Superior temporal gyrus (tissue), 1 donor: ENCODE measurements at regions not wholly inside any gene's neighbourhood (a gene's known extent, or its start where the extent isn't known, plus 50 kb on each side); places are given as distances from the start of the nearest gene placed in this dataset.
"Not testable (repeated sequence)": the region's sequence is repeated elsewhere in the genome, so short reads cannot be mapped to it uniquely, and the experiment has no call there.

Experiments used
- DNase-seq: peaks from one replicate; pipeline ENCODE4 v3.0.0-alpha.2; 2016; ENCODE audit errors: extremely low spot score

DNA sequence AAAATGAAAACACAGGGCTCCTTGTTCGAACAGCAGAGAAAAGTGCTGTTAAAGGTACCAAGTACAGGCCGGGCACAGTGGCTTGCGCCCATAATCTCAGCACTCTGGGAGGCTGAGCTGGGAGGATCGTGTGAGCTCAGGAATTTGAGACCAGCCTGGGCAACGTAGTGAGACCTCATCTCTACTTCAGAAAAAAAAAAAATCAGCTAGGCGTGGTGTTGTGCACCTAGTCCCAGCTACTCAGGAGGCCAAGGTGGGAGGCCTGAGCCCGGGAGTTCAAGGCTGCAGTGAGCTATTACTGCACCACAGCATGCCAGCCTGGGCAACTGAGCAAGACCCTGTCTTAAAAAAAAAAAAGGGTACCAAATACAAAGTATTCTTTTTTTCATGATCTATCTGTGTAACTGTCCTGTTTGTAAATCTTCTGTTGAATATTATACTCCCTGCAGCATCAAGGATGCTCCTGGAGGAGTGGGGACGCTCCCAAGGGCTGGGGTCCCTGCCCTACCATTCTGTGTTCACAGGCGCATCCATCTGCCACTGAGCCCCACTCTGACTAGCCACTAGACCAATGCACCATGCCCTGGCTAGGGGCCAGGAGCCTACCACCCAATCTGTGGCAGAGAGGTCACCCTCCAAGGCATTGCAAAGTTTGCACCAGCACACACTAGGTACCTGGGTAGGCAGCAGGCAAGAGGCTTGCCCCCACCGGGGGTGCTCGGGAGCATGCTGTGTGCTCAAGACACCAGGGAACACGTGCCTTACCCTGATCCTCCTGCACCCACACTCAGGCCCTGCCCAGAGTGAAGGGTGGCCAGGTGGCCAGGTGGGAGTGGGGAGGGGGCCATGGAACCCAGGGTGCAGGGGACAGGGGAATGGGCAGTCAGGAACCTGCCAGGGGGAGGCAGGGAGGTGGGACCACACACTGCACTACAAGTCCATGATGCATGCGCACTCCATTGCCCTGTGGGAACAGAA, 67.3 kb upstream of the KMT2C start:
- DNase-seq = no peak

DNA sequence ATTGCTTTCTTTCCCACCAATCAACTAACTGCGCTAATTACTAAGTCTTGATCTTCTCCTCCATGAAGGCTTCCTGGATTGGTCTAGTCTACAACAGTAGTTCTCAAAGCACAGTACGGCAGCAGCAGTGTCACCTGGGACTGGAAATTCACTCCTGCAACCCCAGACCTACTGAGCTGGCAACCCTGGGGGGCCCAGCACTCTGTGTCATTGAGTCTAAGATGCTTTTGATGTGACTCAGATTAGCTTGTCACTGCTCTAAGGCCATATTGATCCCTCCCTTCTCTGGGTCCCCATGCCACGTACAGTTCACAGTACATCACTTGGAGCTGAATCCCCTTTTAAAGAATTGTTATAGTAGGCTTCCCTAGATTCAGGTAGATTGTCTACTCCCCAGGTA, 65.7 kb upstream of the KMT2C start:
- no peak for DNase-seq

DNA sequence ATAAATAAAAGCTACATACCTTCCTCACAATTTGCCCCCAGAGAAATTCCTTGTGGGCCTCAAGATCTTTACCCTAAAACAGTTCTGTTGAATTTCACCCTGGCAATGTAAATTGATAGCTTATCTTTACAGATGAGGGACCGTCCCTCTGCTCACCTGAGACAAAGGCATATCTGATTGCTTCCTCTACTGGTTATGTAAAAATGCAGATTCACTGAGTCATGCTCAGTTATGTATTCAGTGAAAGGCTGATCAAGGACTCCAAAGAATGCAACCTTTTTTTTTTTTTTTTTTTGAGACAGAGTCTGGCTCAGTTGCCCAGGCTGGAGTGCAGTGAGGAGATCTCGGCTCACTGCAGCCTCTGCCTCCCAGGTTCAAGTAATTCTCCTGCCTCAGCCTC, 64.2 kb upstream of the KMT2C start:
- DNase-seq = not testable (repeated sequence)

DNA sequence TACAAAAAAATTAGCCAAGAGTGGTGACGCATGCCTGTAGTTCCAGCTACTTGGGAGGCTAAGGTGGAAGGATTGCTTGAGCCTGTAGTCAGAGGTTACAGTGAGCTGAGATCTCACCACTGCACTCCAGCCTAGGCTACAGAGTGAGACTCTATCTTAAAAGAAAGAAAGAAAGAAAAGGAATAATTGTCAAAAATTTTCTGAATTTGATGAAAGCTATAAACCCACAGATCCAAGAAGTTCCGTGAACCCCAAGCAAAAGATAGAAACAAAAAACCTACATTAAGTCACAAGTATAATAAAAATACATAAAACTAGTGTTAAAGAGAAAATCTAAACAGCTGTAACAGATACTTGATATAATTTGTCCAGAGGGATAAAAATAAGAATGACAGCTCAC, 60.1 kb upstream of the KMT2C start:
- DNase-seq = no peak

DNA sequence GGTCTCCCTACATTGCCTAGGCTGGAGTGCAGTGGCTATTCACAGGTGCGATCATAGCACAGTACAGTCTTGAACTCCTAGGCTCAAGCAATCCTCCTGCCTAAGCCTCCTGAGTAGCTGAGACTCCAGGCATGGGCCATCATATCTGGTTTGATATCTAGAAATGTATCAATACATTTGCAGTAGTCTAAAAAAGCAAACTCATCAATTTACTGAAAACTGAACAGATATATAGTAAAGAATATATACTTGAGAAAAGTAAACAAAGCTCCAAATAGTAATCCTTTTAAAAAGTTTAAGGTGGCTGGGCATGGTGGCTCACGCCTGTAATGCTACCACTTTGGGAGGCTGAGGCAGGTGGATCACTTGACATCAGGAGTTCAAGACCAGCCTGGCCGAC, 57.1 kb upstream of the KMT2C start:
- DNase-seq = no peak

DNA sequence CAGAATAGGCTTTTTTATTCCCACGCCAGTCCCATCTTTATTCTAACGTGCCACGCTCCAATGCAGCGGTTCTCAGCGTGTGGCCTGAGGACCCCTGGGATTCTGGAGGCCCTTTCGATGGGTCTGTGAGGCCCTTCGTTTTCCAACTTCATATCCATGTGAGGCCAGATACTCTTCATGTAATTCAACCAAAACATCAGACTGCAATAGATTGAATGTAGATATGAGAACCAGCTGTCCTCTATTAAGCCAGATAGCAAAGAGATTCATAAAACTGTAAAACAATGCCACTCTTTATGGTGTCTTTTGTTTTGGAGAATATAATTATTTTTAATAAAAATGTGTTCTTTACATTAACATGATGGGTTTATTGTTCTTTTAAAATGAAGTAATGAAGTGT, 53.2 kb upstream of the KMT2C start:
- DNase-seq = no peak

DNA sequence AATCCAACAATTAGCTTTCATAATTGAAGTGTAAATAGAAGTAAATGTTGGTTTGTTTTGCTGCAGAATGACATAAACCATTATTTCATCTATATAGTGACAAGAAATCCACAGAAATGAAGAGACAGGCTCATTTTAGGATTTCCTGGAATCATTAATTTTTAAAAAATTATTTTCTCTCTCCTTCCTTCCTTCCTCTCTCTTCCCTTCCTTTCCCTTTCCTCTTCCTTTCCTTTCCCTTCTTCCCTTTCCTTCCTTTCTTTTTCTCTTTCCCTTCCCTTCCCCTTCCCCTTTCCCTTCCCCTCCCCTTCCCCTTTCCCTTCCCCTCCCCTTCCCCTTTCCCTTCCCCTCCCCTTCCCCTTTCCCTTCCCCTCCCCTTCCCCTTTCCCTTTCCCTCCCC, 51.2 kb upstream of the KMT2C start:
- no peak for DNase-seq

DNA sequence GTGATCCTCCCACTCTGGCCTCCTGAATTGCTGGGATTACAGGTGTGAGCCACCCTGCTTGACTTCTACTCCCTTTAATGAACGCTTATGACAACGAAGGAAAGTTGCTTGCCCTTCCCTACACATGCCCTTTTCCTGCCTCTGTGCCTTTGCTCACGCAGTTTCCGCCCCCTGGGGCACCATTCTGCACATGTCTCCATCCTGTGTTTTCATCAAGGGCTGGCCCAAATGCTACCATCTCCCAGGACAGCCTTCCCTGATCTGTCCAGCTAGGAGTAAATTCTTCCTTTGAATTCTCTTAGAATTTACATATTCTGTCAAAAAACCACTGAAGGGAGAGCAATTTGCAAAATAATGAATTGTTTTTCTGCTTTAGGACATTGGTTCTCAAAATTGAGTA, 50.0 kb upstream of the KMT2C start:
- no peak for DNase-seq
